Cerebellar cortex (tissue), 1 donor: ENCODE measurements at regions not wholly inside any gene's neighbourhood (a gene's known extent, or its start where the extent isn't known, plus 50 kb on each side); places are given as distances from the start of the nearest gene placed in this dataset.

Experiments
- DNase-seq: peaks from one replicate; pipeline ENCODE4 v3.0.0-alpha.2; 2015; ENCODE audit warnings: low spot score

DNA sequence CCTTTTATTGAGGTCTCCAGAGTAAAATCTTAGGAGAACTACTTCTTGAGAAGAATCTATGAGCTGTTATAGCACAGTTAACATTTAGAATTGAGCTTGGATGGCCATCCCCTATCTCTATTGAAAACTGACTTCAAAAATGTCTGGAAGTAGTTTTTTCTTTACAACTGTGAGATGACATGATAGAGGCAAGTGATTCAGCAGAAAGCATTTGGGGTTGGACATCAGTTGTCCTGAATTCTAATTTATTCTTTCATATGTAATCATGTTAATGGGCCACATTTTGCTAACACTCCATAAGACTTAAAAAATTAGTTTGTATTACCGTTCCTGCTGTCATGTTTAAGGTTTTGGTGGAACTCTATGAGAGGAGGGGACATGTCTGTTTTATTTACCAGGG lies 237.0 kb upstream of the SLC14A2 start:
- DNase-seq: no peak

GRCh38 chr18:45378933-45379332 lies 236.3 kb upstream of the SLC14A2 start:
- DNase-seq: no peak

GRCh38 chr18:45379903-45380302 lies 235.4 kb upstream of the SLC14A2 start:
- no peak for DNase-seq

- DNase-seq: no peak
Observed at GRCh38 chr18:45381282-45381681, 234.0 kb upstream of the SLC14A2 start.

GRCh38 chr18:45383228-45383627 lies 232.0 kb upstream of the SLC14A2 start:
- no peak for DNase-seq

GRCh38 chr18:45384137-45384961 lies 230.9 kb upstream of the SLC14A2 start:
- peak; percentile 44 for DNase-seq

DNA sequence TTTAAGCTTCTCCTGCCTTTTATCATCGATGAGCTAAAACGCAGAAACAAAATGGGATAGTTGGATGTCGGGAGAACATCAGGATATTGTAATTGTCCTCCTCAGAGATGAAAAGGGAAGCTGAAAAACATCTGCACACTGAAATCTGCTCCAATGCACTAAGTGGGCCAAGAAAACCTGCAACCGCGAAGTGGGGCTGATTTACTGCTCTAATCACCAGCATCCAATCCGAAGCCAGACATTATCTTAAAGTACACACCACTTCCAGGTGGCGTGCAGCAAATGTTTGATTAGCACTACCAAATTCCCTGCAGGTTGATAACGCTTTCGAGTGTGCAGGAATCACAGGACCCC lies 230.3 kb upstream of the SLC14A2 start:
- DNase-seq: no peak

DNA sequence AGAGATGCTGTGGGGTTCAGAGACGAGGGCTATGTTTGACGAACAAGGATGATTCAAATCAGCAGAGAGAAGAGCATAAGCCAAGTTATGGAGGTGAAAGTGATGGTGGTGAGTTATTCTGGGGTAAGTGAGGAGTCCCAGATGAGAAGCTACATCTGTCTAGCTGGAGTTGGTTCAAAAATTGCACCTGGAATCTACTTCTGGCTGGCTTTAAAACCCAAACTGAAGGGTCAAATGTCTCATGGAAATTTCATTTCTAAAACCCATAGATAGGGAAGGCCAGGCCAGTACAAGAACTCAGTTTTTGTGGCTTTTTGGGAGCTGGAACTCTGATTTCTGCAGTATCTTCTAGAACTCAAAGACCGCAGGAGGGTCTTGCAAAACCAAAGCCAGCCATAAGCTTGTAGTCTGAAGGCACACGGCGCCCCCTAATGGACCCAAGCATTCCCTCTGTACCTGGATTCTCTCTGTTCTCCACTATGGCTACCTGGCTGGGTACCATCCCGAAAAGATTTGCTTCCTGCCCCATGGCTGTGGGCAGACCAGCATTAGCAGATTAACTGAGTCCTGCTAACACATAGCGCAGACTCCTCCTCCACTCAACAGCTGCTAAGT lies 229.1 kb upstream of the SLC14A2 start:
- DNase-seq: peak; percentile 21

GRCh38 chr18:45387229-45387628 lies 228.0 kb upstream of the SLC14A2 start:
- DNase-seq: no peak

DNA sequence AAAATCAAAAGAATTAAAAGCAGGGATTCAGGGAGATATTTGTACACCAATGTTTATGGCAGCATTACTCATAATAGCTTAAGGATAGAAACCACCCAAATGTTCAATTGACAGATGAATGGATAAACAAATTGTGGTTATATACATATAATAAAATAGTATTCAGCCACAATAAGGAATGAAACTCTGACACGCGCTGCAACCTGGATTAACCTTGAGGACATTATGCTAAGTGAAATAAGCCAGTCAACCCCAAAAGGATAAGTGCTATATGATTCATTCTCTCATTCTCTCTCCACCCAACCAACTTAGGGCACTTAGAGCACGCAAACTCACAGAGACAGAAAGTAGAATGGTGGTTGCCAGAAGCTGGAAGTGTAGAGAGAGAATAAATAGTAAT lies 216.8 kb upstream of the SLC14A2 start:
- no peak for DNase-seq

- DNase-seq: no peak
Observed at GRCh38 chr18:45399146-45399545, 216.1 kb upstream of the SLC14A2 start.

DNA sequence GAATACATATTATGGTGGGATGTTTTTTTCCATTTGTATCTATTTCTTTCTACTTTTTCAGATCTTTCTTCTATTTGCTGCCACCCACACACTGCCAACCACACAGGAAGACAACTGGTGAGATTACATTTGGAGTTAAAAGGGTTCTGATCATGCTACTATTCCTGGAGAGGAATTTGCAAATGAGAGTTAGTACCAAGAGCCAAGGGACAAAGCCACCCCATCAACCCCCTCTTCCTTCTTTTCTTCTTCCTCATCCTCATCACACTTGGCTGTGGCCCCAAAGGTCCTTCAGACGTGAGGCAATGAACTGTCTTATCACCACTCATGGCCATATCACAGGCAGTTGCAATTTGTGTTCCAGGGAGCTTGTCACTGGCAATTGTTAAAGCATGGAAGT lies 215.6 kb upstream of the SLC14A2 start:
- no peak for DNase-seq

- DNase-seq: no peak
Observed at GRCh38 chr18:45402485-45403056, 212.7 kb upstream of the SLC14A2 start.

GRCh38 chr18:45403341-45404049 lies 211.8 kb upstream of the SLC14A2 start:
- no peak for DNase-seq

GRCh38 chr18:45408218-45408617 lies 207.1 kb upstream of the SLC14A2 start:
- DNase-seq: no peak

GRCh38 chr18:45409971-45410370 lies 205.3 kb upstream of the SLC14A2 start:
- no peak for DNase-seq

GRCh38 chr18:45412577-45412976 lies 202.7 kb upstream of the SLC14A2 start:
- no peak for DNase-seq

GRCh38 chr18:45413180-45413836 lies 202.0 kb upstream of the SLC14A2 start:
- no peak for DNase-seq

GRCh38 chr18:45415614-45416013 lies 199.7 kb upstream of the SLC14A2 start:
- no peak for DNase-seq

DNA sequence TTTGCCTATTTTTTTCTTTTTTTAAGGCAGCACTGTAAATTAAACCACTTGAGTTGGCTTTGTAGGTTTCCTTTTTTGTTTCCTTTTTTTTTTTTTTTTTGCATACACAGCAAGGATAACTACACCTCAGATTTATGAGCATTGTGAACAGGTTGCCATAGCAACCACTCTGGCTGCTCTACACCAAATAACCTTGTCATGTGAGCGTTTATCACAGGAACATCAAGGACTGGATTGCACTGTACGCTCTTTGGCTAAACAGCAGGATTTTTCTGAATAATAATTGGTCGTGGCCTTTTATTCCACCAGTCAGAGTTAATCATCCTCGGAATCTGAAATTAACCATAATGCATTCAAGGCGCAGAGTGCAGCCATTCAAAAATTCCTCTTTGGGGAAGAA lies 199.1 kb upstream of the SLC14A2 start:
- peak; percentile 28 for DNase-seq

DNA sequence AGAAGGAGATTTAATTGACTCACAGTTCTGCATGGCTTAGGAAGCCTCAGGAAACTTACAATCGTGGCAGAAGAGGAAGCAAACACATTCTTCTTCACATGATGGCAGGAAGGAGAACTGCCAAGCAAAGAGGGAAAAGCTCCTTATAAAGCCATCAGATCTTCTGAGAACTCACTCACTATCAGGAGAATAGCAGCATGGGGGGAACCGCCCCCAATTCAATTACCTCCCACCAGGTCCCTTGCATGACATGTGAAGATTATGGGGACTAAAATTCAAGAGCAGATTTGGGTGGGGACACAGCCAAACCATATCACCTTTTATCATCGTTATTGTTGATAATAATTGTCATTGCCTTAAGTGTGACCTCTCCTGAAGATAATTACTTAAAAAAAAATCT lies 197.9 kb upstream of the SLC14A2 start:
- DNase-seq: no peak

DNA sequence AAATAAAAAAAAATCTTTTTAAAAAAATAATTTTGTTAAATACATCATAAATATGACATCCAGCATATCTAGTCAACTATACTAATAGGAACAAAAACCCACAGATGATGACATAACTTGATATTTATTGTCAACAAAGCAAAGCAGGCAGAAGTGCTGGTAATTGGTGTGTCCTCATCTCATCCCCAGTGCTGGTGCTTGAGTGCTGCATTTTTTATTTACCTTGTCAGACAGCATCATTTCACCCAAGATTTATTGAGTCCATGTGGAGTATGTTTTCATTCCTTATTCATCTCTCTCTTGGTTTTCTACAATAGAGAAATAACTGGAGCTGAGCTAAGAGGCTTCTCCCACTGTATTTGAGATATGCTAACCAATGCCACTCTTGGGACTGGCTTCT lies 191.6 kb upstream of the SLC14A2 start:
- no peak for DNase-seq
